Neuronal stem cell (in vitro differentiated cells): ENCODE measurements at regions not wholly inside any gene's neighbourhood (a gene's known extent, or its start where the extent isn't known, plus 50 kb on each side); places are given as distances from the start of the nearest gene placed in this dataset.

Source experiments
- DNase-seq: peaks from one replicate; pipeline ENCODE4 v3.0.0-alpha.2; 2013; ENCODE audit warnings: low spot score
- H2AFZ ChIP-seq: one replicate; pipeline ENCODE4 v1.6.1; 2013; ENCODE audit warnings: mild to moderate bottlenecking, low read length, inconsistent platforms
- H2AK5ac ChIP-seq: 2 replicates; pipeline ENCODE4 v1.6.1; 2013; ENCODE audit warnings: low read depth, mild to moderate bottlenecking, inconsistent platforms, low read length, moderate library complexity, mixed read lengths
- H2BK120ac ChIP-seq: 2 replicates; pipeline ENCODE4 v1.6.1; 2013; ENCODE audit warnings: low read depth, mild to moderate bottlenecking, inconsistent platforms, low read length, moderate library complexity, mixed read lengths
- H2BK12ac ChIP-seq: one replicate; pipeline ENCODE4 v1.6.1; 2013; ENCODE audit warnings: low read length, inconsistent platforms
- H2BK15ac ChIP-seq: 2 replicates; pipeline ENCODE4 v1.6.1; 2013; ENCODE audit warnings: mild to moderate bottlenecking, low read length, inconsistent platforms, mixed read lengths
- H2BK5ac ChIP-seq: one replicate; pipeline ENCODE4 v1.6.1; 2013; ENCODE audit warnings: inconsistent platforms, mild to moderate bottlenecking, low read length, moderate library complexity
- H3K14ac ChIP-seq: one replicate; pipeline ENCODE4 v1.6.1; 2013; ENCODE audit warnings: low read length, inconsistent platforms
- H3K18ac ChIP-seq: 2 replicates; pipeline ENCODE4 v1.6.1; 2013; ENCODE audit warnings: low read length, inconsistent platforms
- H3K23ac ChIP-seq: 2 replicates; pipeline ENCODE4 v1.6.1; 2013; ENCODE audit warnings: low read depth, mild to moderate bottlenecking, mixed read lengths, low read length, inconsistent platforms; ENCODE audit not compliant: poor library complexity
- H3K27ac ChIP-seq: replicated peaks from 3 replicates; pipeline ENCODE4 v1.5.1; 2013; ENCODE audit warnings: low read length, inconsistent platforms
- H3K27me3 ChIP-seq, 3 experiments: 2 replicates each; pipeline ENCODE4 v1.6.1; 2013; ENCODE audit warnings: low read length in 3 of 3, mild to moderate bottlenecking in 2 of 3, inconsistent platforms in 1 of 3, low read depth in 1 of 3, mixed read lengths in 1 of 3, moderate library complexity in 1 of 3; ENCODE audit not compliant: control insufficient read depth in 3 of 3, insufficient read depth in 3 of 3
- H3K36me3 ChIP-seq, 2 donors: replicated peaks in 1 of 2; 2 replicates each; pipeline ENCODE4 v1.6.1; 2013; ENCODE audit warnings: low read length in 2 of 2; ENCODE audit not compliant: control insufficient read depth in 2 of 2, insufficient read depth in 2 of 2
- H3K4ac ChIP-seq: 2 replicates; pipeline ENCODE4 v1.6.1; 2013; ENCODE audit warnings: inconsistent platforms, mild to moderate bottlenecking, low read length, moderate library complexity
- H3K4me1 ChIP-seq, 2 donors: 1 replicate in 1 of 2; 2 replicates in 1 of 2; pipeline ENCODE4 v1.6.1; 2013; ENCODE audit warnings: low read length in 2 of 2, low read depth in 1 of 2; ENCODE audit not compliant: control insufficient read depth in 2 of 2, insufficient read depth in 1 of 2
- H3K4me2 ChIP-seq: one replicate; pipeline ENCODE4 v1.6.1; 2013; ENCODE audit warnings: mild to moderate bottlenecking, low read length, inconsistent platforms; ENCODE audit not compliant: insufficient read depth, poor library complexity, severe bottlenecking
- H3K4me3 ChIP-seq, 2 donors: 2 replicates each; pipeline ENCODE4 v1.5.1; 2013; ENCODE audit warnings: low read length in 2 of 2, mild to moderate bottlenecking in 2 of 2, inconsistent platforms in 1 of 2, moderate library complexity in 1 of 2
- H3K79me1 ChIP-seq: one replicate; pipeline ENCODE4 v1.6.1; 2013; ENCODE audit warnings: low read depth, mild to moderate bottlenecking, inconsistent platforms, low read length, moderate library complexity
- H3K9ac ChIP-seq: one replicate; pipeline ENCODE4 v1.6.1; 2013; ENCODE audit warnings: mild to moderate bottlenecking, low read depth, low read length, inconsistent platforms; ENCODE audit not compliant: poor library complexity
- H3K9me3 ChIP-seq, 2 donors: replicated peaks in 1 of 2; 2 replicates each; pipeline versions ENCODE3 to v1.6.1; 2013; ENCODE audit warnings: low read length in 2 of 2, mild to moderate bottlenecking in 2 of 2, inconsistent platforms in 1 of 2, low read depth in 1 of 2, mixed read lengths in 1 of 2, moderate library complexity in 1 of 2; ENCODE audit not compliant: control insufficient read depth in 2 of 2, insufficient read depth in 1 of 2
- H4K8ac ChIP-seq: one replicate; pipeline ENCODE4 v1.6.1; 2013; ENCODE audit warnings: low read depth, mild to moderate bottlenecking, inconsistent platforms, low read length, moderate library complexity
- H4K91ac ChIP-seq: one replicate; pipeline ENCODE4 v1.6.1; 2013; ENCODE audit warnings: low read length, low read depth, mild to moderate bottlenecking, inconsistent platforms; ENCODE audit not compliant: poor library complexity
- WGBS, 2 donors: extraction: QIAGEN DNeasy Blood & Tissue Kit; methylation state at CpG; one replicate each; pipeline ENCODE4 v1.1.7; 2013; ENCODE audit warnings: missing lambda C conversion rate in 2 of 2, mixed read lengths in 1 of 2; ENCODE audit not compliant: insufficient read length in 2 of 2, insufficient replicate concordance in 1 of 2; ENCODE audit errors: extremely low coverage in 2 of 2; 5-methylcytosine and 5-hydroxymethylcytosine counted together

GRCh38 chr9:15077946-15078729, 167.9 kb upstream of the FREM1 start:
- no peak overlapping the region for H4K91ac ChIP-seq
- no peaks in the 10 kb centered on the region for H3K9me3 ChIP-seq
- no peak overlapping the region for H2AFZ ChIP-seq
- no peak overlapping the region for H4K8ac ChIP-seq
- H3K79me1 ChIP-seq: no peaks in the 10 kb centered on the region
- no peak for DNase-seq
- no peak overlapping the region for H3K4me3 ChIP-seq
- no peak overlapping the region for H2BK15ac ChIP-seq
- no peak overlapping the region for H3K9ac ChIP-seq
- no peak overlapping the region for H3K14ac ChIP-seq
- H2BK5ac ChIP-seq: no peak overlapping the region
- H3K23ac ChIP-seq: no peak overlapping the region
- H3K27ac ChIP-seq: no peak overlapping the region
- H3K18ac ChIP-seq: no peak overlapping the region
- H3K27me3 ChIP-seq: no peaks in the 10 kb centered on the region
- no CpG with 5 or more reads among the region's 7 CpGs for WGBS, 2 donors
- H2AK5ac ChIP-seq: no peak overlapping the region
- H2BK12ac ChIP-seq: no peak overlapping the region
- H3K4ac ChIP-seq: no peak overlapping the region
- H2BK120ac ChIP-seq: no peak overlapping the region
- H3K4me1 ChIP-seq: no peaks in the 10 kb centered on the region
- no peaks in the 10 kb centered on the region for H3K36me3 ChIP-seq
- H3K4me2 ChIP-seq: no peak overlapping the region

- Histone ChIP-seq H3K4me1 (peaks cover 0 to 2% of the 10 kb centered on the region in 2 donors), H2BK12ac (no peak overlapping the region), H2BK5ac (no peak overlapping the region), H4K8ac (no peak overlapping the region), H2BK120ac (no peak overlapping the region), H3K23ac (no peak overlapping the region), H3K9me3 (no peaks in the 10 kb centered on the region), H2AK5ac (no peak overlapping the region), H3K9ac (no peak overlapping the region), H3K4me2 (no peak overlapping the region), H2BK15ac (no peak overlapping the region), H3K79me1 (no peaks in the 10 kb centered on the region), H3K4ac (no peak overlapping the region), H4K91ac (no peak overlapping the region), H3K27me3 (no peaks in the 10 kb centered on the region), H3K27ac (no peak overlapping the region), H3K4me3 (no peak overlapping the region), H3K36me3 (no peaks in the 10 kb centered on the region), H3K14ac (no peak overlapping the region), H2AFZ (no peak overlapping the region), H3K18ac (no peak overlapping the region)
- no peak for DNase-seq
- no CpG with 5 or more reads among the region's 2 CpGs for WGBS, 2 donors
These were observed 163.4 kb upstream of the FREM1 start for GRCh38 chr9:15073620-15074019.

DNA sequence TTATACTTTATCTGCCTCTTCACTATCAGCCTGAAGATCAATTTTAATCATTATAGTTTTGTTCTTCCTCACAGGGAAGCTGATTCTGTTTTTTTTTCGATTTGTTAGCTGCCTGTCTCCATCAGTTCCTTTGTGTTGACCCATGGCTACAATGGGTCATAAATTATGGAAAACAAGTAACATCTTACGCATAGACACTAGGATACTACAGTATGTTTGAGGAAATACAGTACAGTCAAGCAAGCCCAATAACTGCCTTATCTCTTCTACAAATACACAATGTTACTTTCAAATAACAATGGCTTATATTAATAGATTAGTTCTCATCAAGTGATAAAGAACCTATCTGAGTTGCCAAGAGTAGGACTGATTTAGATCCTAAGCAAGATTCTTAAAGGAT, 160.5 kb upstream of the FREM1 start:
- no peaks in the 10 kb centered on the region for H3K79me1 ChIP-seq

DNA sequence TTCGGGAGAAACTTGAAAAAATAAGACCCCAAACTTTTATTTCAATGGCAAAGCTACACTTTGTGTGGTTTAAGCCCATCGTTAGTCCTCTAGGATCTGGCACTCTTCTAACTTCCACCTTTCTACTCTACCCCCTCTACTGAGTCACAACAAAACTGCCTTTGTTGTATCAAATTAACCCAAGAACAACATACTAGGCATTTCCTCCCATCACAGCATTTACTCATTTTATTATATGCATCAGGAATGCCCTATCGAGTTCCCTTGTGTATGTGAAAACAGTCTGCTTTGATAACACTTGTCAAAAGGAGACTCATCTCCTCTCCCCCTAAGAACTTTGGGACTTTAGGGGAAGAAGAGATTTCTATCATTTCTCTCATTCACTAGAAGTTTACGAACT, 158.9 kb upstream of the FREM1 start:
- no peak overlapping the region for H3K4me2 ChIP-seq
- no peak overlapping the region for H2BK15ac ChIP-seq
- no peak overlapping the region for H3K23ac ChIP-seq
- no peaks in the 10 kb centered on the region for H3K79me1 ChIP-seq
- H2BK5ac ChIP-seq: no peak overlapping the region
- H2BK12ac ChIP-seq: no peak overlapping the region
- no peak for DNase-seq
- no peak overlapping the region for H3K14ac ChIP-seq
- no peak overlapping the region for H2AFZ ChIP-seq
- H3K27me3 ChIP-seq: no peaks in the 10 kb centered on the region
- no CpG with 5 or more reads among the region's 4 CpGs for WGBS, 2 donors
- H2BK120ac ChIP-seq: no peak overlapping the region
- no peak overlapping the region for H3K4me3 ChIP-seq
- H3K4me1 ChIP-seq: peaks cover 0 to 2% of the 10 kb centered on the region in 2 donors
- no peak overlapping the region for H2AK5ac ChIP-seq
- H3K9ac ChIP-seq: no peak overlapping the region
- no peaks in the 10 kb centered on the region for H3K36me3 ChIP-seq
- H4K91ac ChIP-seq: no peak overlapping the region
- no peak overlapping the region for H4K8ac ChIP-seq
- no peak overlapping the region for H3K18ac ChIP-seq
- no peak overlapping the region for H3K4ac ChIP-seq
- no peak overlapping the region for H3K27ac ChIP-seq
- no peaks in the 10 kb centered on the region for H3K9me3 ChIP-seq

More for the DNA sequence above, 160.5 kb upstream of the FREM1 start:
- Histone ChIP-seq H3K4me3 (no peak overlapping the region), H3K27me3 (no peaks in the 10 kb centered on the region), H3K18ac (no peak overlapping the region), H3K4ac (no peak overlapping the region), H3K9ac (no peak overlapping the region), H3K4me2 (no peak overlapping the region), H3K9me3 (no peaks in the 10 kb centered on the region), H4K91ac (no peak overlapping the region), H3K27ac (no peak overlapping the region), H3K36me3 (no peaks in the 10 kb centered on the region), H2AK5ac (no peak overlapping the region), H2BK15ac (no peak overlapping the region), H3K14ac (no peak overlapping the region), H3K4me1 (peaks cover 0 to 2% of the 10 kb centered on the region in 2 donors), H4K8ac (no peak overlapping the region), H2AFZ (no peak overlapping the region), H2BK120ac (no peak overlapping the region), H3K23ac (no peak overlapping the region), H2BK5ac (no peak overlapping the region), H2BK12ac (no peak overlapping the region)
- no peak for DNase-seq
- no CpG with 5 or more reads among the region's 2 CpGs for WGBS, 2 donors
